Astrocyte (in vitro differentiated cells and primary cell): ENCODE measurements at regions not wholly inside any gene's neighbourhood (a gene's known extent, or its start where the extent isn't known, plus 50 kb on each side); places are given as distances from the start of the nearest gene placed in this dataset.
A peak's percentile ranks its signal among the peaks of the same experiment; 100 is the strongest.

Experiments
- DNase-seq: peaks from one replicate; pipeline ENCODE4 v3.0.0-alpha.2; 2010; ENCODE audit warnings: low read depth
- FAIRE-seq: peaks from 2 replicates; lab custom pipeline; 2011; peaks lifted over from hg19 to GRCh38; lab: Jason Lieb, UNC
- H2AFZ ChIP-seq: 2 replicates; pipeline ENCODE4 v1.6.0; 2012; ENCODE audit warnings: low read depth, low read length, inconsistent platforms
- H3K27ac ChIP-seq: 2 replicates; pipeline ENCODE4 v1.5.1; 2011; ENCODE audit warnings: low read depth, low read length, inconsistent platforms
- H3K27me3 ChIP-seq: 2 replicates; pipeline ENCODE4 v1.6.0; 2011; ENCODE audit warnings: low read length, inconsistent platforms; ENCODE audit not compliant: insufficient read depth
- H3K36me3 ChIP-seq: 2 replicates; pipeline ENCODE4 v1.5.1; 2011; ENCODE audit warnings: low read length, inconsistent platforms; ENCODE audit not compliant: insufficient read depth
- H3K4me1 ChIP-seq: 2 replicates; pipeline ENCODE4 v1.5.1; 2011; ENCODE audit warnings: low read length, inconsistent platforms; ENCODE audit not compliant: insufficient read depth
- H3K4me2 ChIP-seq: 2 replicates; pipeline ENCODE4 v1.6.0; 2012; ENCODE audit warnings: low read length, inconsistent platforms
- H3K4me3 ChIP-seq: 2 replicates; pipeline ENCODE4 v1.5.1; 2011; ENCODE audit warnings: low read depth, mild to moderate bottlenecking, low read length, inconsistent platforms; ENCODE audit not compliant: insufficient read depth
- H3K79me2 ChIP-seq: 2 replicates; pipeline ENCODE4 v1.6.0; 2012; ENCODE audit warnings: mild to moderate bottlenecking, low read length, inconsistent platforms; ENCODE audit not compliant: insufficient read depth
- H3K9ac ChIP-seq: 2 replicates; pipeline ENCODE4 v1.6.0; 2012; ENCODE audit warnings: mild to moderate bottlenecking, low read length, inconsistent platforms
- H3K9me3 ChIP-seq: 2 replicates; pipeline ENCODE4 v1.5.1; 2012; ENCODE audit warnings: low read depth, mild to moderate bottlenecking, low read length, inconsistent platforms; ENCODE audit not compliant: insufficient read depth
- H4K20me1 ChIP-seq: 2 replicates; pipeline ENCODE4 v1.6.0; 2012; ENCODE audit warnings: low read length, inconsistent platforms; ENCODE audit not compliant: insufficient read depth
- H3K27ac Mint-ChIP-seq: one replicate; pipeline ENCODE4 v1.8.0; 2021; ENCODE audit warnings: mild to moderate bottlenecking, mixed read lengths; ENCODE audit not compliant: unreplicated experiment
- H3K27me3 Mint-ChIP-seq: one replicate; pipeline ENCODE4 v1.8.0; 2021; ENCODE audit warnings: low read depth, mixed read lengths; ENCODE audit not compliant: unreplicated experiment
- H3K36me3 Mint-ChIP-seq: one replicate; pipeline ENCODE4 v1.8.0; 2021; ENCODE audit warnings: low read depth, mixed read lengths; ENCODE audit not compliant: unreplicated experiment
- H3K4me1 Mint-ChIP-seq: one replicate; pipeline ENCODE4 v1.8.0; 2021; ENCODE audit warnings: low read depth, mixed read lengths; ENCODE audit not compliant: unreplicated experiment
- H3K4me3 Mint-ChIP-seq: one replicate; pipeline ENCODE4 v1.8.0; 2021; ENCODE audit warnings: mild to moderate bottlenecking, moderate library complexity, mixed read lengths; ENCODE audit not compliant: unreplicated experiment
- H3K9me3 Mint-ChIP-seq: one replicate; pipeline ENCODE4 v1.8.0; 2021; ENCODE audit warnings: mild to moderate bottlenecking, mixed read lengths; ENCODE audit not compliant: unreplicated experiment
- CTCF ChIP-seq: IDR thresholded peaks from 2 replicates; pipeline ENCODE4 v1.5.1; 2011; ENCODE audit warnings: low read depth, mild to moderate bottlenecking, inconsistent platforms, low read length, moderate library complexity; ENCODE audit not compliant: insufficient read depth
- EZH2 ChIP-seq: IDR thresholded peaks from 2 replicates; pipeline ENCODE4 v1.6.1; 2012; ENCODE audit warnings: mild to moderate bottlenecking, low read length, inconsistent platforms; ENCODE audit not compliant: insufficient read depth

GRCh38 chr1:80218112-80218511 is 1211.6 kb upstream of the ADGRL4 start:
- no peaks in the 10 kb centered on the region for H3K9me3 ChIP-seq
- no peak for TF ChIP-seq EZH2
- TF ChIP-seq CTCF = peak; percentile 62
- FAIRE-seq (peak; percentile 34), DNase-seq (peak; percentile 18)
- no peaks in the 10 kb centered on the region for H4K20me1 ChIP-seq
- no peaks in the 10 kb centered on the region for H3K27me3 Mint-ChIP-seq
- H3K9me3 Mint-ChIP-seq = no peaks in the 10 kb centered on the region
- no peaks in the 10 kb centered on the region for H3K79me2 ChIP-seq
- H3K4me1 Mint-ChIP-seq = peaks cover 8% of the 10 kb centered on the region
- no peak overlapping the region for H3K27ac ChIP-seq
- no peaks in the 10 kb centered on the region for H3K27me3 ChIP-seq
- H3K4me3 Mint-ChIP-seq = no peak overlapping the region
- no peak overlapping the region for H3K9ac ChIP-seq
- no peaks in the 10 kb centered on the region for H3K4me1 ChIP-seq
- H3K27ac Mint-ChIP-seq = no peak overlapping the region
- no peaks in the 10 kb centered on the region for H3K36me3 ChIP-seq
- H3K4me2 ChIP-seq = no peak overlapping the region
- H3K36me3 Mint-ChIP-seq = no peaks in the 10 kb centered on the region
- H3K4me3 ChIP-seq = no peak overlapping the region
- no peak overlapping the region for H2AFZ ChIP-seq

- no peak overlapping the region for H3K4me2 ChIP-seq
- peak; percentile 58 for FAIRE-seq
- no peak overlapping the region for H2AFZ ChIP-seq
- H4K20me1 ChIP-seq = no peaks in the 10 kb centered on the region
- no peaks in the 10 kb centered on the region for H3K4me1 ChIP-seq
- H3K9me3 ChIP-seq = no peaks in the 10 kb centered on the region
- Mint-ChIP-seq H3K27ac (no peak overlapping the region), H3K36me3 (no peaks in the 10 kb centered on the region), H3K27me3 (no peaks in the 10 kb centered on the region), H3K9me3 (no peaks in the 10 kb centered on the region), H3K4me1 (peaks cover 8% of the 10 kb centered on the region), H3K4me3 (no peak overlapping the region)
- no peaks in the 10 kb centered on the region for H3K36me3 ChIP-seq
- peak; percentile 63 for TF ChIP-seq CTCF
- no peak for TF ChIP-seq EZH2
- no peak overlapping the region for H3K9ac ChIP-seq
- no peaks in the 10 kb centered on the region for H3K27me3 ChIP-seq
- H3K27ac ChIP-seq = no peak overlapping the region
- no peaks in the 10 kb centered on the region for H3K79me2 ChIP-seq
- no peak overlapping the region for H3K4me3 ChIP-seq
- DNase-seq = peak; percentile 42
Observed at GRCh38 chr1:80217377-80217986, 1211.0 kb upstream of the ADGRL4 start.

GRCh38 chr1:80214888-80215540 is 1208.5 kb upstream of the ADGRL4 start:
- Mint-ChIP-seq H3K27ac (no peak overlapping the region), H3K9me3 (no peaks in the 10 kb centered on the region), H3K27me3 (no peaks in the 10 kb centered on the region), H3K36me3 (no peaks in the 10 kb centered on the region), H3K4me3 (no peak overlapping the region), H3K4me1 (peaks cover 8% of the 10 kb centered on the region)
- H3K27ac ChIP-seq = no peak overlapping the region
- no peaks in the 10 kb centered on the region for H3K9me3 ChIP-seq
- no peak for TF ChIP-seq CTCF
- no peak for TF ChIP-seq EZH2
- no peak for FAIRE-seq
- no peak for DNase-seq
- no peaks in the 10 kb centered on the region for H3K79me2 ChIP-seq
- no peak overlapping the region for H3K4me3 ChIP-seq
- no peaks in the 10 kb centered on the region for H3K36me3 ChIP-seq
- H4K20me1 ChIP-seq = no peaks in the 10 kb centered on the region
- no peaks in the 10 kb centered on the region for H3K27me3 ChIP-seq
- no peak overlapping the region for H2AFZ ChIP-seq
- H3K4me2 ChIP-seq = no peak overlapping the region
- H3K4me1 ChIP-seq = no peaks in the 10 kb centered on the region
- H3K9ac ChIP-seq = no peak overlapping the region
